Activated CD4-positive, CD25-positive, alpha-beta regulatory T cell treated with anti-CD3 and anti-CD28 coated beads, Interleukin-2, amount 50 U/mL, for 72 hours (primary cell): ENCODE measurements at regions not wholly inside any gene's neighbourhood (a gene's known extent, or its start where the extent isn't known, plus 50 kb on each side); places are given as distances from the start of the nearest gene placed in this dataset.

Experiments used
- DNase-seq: peaks from one replicate; pipeline ENCODE4 v3.0.0; 2021

- DNase-seq: peak; percentile 80
These were observed 169.6 kb upstream of the GPR12 start for GRCh38 chr13:26929971-26930730.

- no peak for DNase-seq
These were observed 166.9 kb upstream of the GPR12 start for GRCh38 chr13:26927511-26927910.

GRCh38 chr13:26926371-26926770 is 165.8 kb upstream of the GPR12 start:
- no peak for DNase-seq

GRCh38 chr13:26923824-26924605 is 163.4 kb upstream of the GPR12 start:
- no peak for DNase-seq

- DNase-seq: no peak
These were observed 161.3 kb upstream of the GPR12 start for GRCh38 chr13:26921918-26922317.

- no peak for DNase-seq
These were observed 160.2 kb upstream of the GPR12 start for GRCh38 chr13:26920614-26921355.

- DNase-seq: no peak
These were observed 159.1 kb upstream of the GPR12 start for GRCh38 chr13:26919732-26920131.

GRCh38 chr13:26919311-26919710 is 158.7 kb upstream of the GPR12 start:
- no peak for DNase-seq

- DNase-seq: no peak
These were observed 154.0 kb upstream of the GPR12 start for GRCh38 chr13:26914624-26915023.

GRCh38 chr13:26914148-26914547 is 153.6 kb upstream of the GPR12 start:
- DNase-seq: no peak

GRCh38 chr13:26910754-26911465 is 150.3 kb upstream of the GPR12 start:
- DNase-seq: no peak

- no peak for DNase-seq
These were observed 148.9 kb upstream of the GPR12 start for GRCh38 chr13:26909477-26909876.

GRCh38 chr13:26908126-26908525 is 147.5 kb upstream of the GPR12 start:
- DNase-seq: no peak

- DNase-seq: no peak
These were observed 138.6 kb upstream of the GPR12 start for GRCh38 chr13:26899202-26899601.

- no peak for DNase-seq
These were observed 137.3 kb upstream of the GPR12 start for GRCh38 chr13:26897706-26898550.

- DNase-seq: no peak
These were observed 136.5 kb upstream of the GPR12 start for GRCh38 chr13:26896986-26897668.

GRCh38 chr13:26895808-26896466 is 135.4 kb upstream of the GPR12 start:
- no peak for DNase-seq

GRCh38 chr13:26895081-26895807 is 134.7 kb upstream of the GPR12 start:
- no peak for DNase-seq

- DNase-seq: no peak
These were observed 128.0 kb upstream of the GPR12 start for GRCh38 chr13:26888632-26889031.

- DNase-seq: no peak
These were observed 127.0 kb upstream of the GPR12 start for GRCh38 chr13:26887594-26887993.
